GM18507 (cell line): ENCODE measurements at regions not wholly inside any gene's neighbourhood (a gene's known extent, or its start where the extent isn't known, plus 50 kb on each side); places are given as distances from the start of the nearest gene placed in this dataset.

Experiments
- DNase-seq: peaks from one replicate; pipeline ENCODE4 v3.0.0; 2011; ENCODE audit warnings: low read depth; ENCODE audit not compliant: insufficient read length; ENCODE audit errors: extremely low spot score
- FAIRE-seq: peaks from 2 replicates; lab custom pipeline; 2011; peaks lifted over from hg19 to GRCh38; lab: Jason Lieb, UNC

DNA sequence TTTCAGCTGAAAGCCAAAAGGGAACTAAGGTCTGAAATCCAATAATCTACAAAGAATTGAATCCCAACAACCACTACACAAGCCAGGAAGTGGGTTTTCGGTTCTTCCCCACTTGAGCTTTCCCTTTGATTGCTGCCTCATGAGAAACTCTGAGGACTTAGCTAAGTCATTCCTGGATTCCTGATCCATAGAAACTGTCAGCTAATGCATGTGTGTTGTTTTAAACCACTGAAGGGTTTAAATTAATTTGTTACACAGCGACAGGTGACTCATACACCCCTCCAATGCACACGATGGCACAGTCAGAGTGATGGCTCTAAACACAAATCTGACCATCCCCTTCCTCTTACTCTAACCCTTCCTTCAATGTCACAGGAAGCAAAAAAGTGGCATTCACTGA lies 282.9 kb downstream of the RAB28 start:
- no peak for DNase-seq
- no peak for FAIRE-seq

DNA sequence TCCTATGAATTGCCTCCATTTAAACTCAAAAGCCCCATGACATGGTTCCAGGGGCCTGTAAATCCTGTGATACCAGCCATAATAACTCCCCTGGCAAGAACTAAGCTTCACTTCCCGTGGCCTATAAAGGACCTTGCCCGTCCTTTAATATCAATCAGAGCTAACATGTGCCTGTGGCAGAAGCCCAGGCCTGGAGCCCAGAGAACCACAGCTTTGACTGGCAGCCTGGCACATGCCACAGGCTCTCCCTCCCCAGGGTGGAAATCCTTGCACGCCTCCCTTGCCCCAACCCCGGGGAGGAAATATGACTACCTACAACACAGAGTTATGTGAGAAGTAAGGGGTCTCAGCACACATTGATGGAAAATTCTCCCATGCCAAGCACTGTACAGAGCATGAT lies 287.4 kb downstream of the RAB28 start:
- FAIRE-seq (no peak), DNase-seq (no peak)

DNA sequence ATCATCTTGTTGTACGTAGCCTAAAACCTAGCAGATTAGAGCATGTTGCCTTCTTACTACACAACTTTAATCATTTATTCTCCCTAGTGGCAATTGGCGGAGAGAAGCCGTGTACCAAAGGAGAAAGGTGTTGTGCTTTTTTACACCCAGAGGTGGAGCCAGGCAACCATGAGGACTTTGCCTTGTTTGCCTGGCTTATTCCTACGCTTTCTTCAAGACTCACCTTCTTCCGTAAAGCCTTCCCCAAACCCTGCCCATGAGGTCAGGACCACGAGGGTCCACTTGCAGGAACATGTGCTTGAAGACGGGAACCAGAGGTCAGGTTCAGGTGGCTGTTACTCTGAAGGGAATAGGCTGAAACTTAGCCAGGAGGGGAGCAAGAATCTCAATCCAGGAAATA lies 290.5 kb downstream of the RAB28 start:
- DNase-seq (no peak), FAIRE-seq (no peak)

DNA sequence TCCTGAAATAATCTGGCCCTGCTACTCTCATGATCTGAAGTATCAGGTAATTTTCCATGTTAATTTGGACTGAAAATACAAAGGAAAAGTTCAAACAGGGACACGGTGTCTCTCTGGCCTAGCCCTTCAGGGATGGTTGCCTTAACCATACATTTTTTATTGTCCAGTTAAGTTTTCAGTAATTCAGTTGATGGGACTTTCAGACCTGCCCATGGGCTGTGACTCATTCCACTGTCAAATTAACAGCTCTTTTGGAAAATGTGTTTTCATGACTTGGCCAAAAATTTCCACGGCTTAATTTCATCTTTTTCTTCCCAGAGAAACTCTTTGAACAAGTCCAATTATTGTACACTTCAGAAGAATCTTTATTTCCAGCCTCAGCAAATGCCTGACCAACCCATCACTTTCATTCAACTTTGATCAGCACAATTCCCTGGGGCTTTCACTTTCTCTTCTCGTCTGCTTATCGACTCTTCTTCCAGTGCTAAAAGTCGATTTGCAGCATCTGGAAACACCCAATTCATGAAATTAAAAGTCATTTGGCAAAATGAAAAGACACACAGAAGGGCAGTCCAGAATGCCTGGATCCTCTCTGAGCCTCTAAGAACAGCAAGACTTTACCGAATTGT lies 293.9 kb downstream of the RAB28 start:
- FAIRE-seq (no peak), DNase-seq (no peak)

DNA sequence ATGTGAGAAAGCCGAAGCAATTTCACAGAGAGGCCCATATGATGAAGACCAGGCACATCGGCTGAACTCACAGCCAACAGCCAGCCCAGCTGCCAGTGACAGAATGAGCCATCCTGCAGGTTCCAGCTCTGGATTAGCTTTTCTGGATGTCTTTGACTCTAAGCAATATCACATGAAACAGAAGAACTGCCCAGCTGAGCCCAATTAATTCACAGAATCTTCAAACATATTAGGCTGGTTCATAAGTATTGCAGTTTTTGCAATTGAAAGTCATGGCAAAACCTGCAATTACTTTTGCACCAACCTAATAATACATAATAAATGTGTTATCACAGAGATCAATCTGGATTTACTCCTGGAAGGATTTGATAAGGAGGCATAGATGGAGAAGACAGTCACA lies 299.9 kb downstream of the RAB28 start:
- FAIRE-seq (no peak), DNase-seq (no peak)

DNA sequence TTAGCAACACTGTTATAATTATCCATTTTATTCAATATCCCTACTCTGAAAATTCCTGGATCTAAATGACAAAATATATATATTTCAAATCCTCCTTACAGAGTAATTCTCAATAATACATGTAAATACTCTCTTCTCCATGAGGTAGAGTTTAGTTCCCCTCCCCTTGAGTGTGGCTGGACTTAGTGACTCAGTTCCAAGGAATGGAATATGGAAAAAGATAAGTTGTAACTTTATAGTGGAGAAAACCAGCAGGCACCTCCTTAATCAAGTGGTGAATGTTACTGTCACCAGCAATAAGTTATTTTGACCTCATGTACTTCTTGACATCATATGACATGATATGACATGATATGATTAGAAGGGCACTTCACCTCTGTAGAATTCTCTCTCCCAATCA lies 302.0 kb downstream of the RAB28 start:
- DNase-seq (no peak), FAIRE-seq (no peak)

DNA sequence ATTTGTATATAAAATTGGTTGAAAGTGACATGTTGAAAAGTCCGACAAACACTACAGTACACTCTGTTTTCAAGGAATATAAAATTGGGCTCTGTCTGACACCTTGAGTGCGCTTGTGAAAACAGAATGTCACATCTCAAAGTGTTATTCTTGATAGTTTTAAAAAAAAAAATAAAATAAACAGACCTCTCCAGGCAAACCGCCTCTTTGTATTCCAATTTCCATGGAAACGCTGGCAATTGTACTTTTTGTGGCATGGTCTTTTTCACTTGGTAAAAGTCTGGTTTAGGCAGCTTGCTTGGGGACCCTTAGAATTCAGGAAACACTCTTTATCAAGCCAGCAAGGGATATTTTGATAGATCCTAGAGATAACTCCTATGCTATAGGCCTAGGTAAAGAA lies 302.5 kb downstream of the RAB28 start:
- FAIRE-seq (no peak), DNase-seq (no peak)

DNA sequence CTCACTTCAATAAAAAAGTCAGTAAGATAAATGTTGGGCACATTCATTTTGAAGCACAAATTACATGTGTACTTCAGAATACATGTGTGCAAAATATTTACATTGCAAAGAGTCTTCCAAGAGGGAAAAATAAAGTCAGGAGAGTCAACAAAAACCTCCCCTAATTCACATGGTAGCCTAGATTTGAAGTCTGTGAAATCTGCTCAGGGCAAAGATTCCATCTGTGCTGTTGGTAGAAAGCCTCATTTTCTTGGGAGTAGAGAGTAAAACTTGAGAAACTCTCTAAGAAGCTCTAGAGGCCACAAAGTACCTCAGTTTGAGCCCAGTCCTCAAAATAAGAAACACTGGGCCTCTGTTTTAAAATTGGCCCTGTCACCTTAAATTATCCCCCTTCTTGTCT lies 303.4 kb downstream of the RAB28 start:
- FAIRE-seq = no peak
- no peak for DNase-seq

DNA sequence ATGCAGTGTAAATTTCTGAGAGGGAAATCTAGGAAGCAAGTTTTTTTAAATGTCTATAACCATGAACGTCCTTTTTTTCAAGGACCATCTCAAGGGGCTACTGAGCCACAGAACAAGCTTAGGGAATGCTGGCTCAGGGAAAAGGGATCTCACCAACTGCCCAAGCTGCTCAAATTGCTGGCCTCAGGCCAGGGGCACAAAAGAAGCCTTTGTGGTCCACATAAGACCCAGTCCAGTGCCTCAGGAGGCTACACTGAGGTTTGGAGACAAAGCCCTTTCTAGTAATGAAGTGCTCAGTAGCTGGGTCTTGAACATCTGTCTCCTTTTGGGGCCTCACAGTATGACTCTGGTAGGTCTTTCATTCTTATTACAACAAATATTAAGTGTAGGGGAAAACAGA lies 305.5 kb downstream of the RAB28 start:
- DNase-seq = no peak
- FAIRE-seq = no peak

DNA sequence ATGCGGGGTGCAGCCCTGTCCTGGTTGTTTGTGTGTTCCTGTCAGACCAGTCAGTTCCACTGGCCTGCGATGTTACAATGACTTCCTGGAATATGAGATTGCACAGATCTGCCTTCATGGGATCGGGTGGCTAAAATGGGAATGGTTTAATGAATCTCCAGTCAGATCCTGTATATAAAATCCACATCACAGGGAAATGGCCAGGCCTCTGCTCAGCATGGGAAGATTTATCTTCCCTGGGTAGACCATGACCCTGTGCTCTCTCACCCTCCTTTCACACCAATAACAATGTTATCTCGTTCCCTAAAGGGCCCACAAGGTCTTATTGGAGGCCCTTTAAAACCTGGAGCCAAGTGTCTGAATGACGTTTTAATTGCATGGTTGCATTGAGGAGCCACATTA lies 307.4 kb downstream of the RAB28 start:
- DNase-seq (no peak), FAIRE-seq (no peak)

DNA sequence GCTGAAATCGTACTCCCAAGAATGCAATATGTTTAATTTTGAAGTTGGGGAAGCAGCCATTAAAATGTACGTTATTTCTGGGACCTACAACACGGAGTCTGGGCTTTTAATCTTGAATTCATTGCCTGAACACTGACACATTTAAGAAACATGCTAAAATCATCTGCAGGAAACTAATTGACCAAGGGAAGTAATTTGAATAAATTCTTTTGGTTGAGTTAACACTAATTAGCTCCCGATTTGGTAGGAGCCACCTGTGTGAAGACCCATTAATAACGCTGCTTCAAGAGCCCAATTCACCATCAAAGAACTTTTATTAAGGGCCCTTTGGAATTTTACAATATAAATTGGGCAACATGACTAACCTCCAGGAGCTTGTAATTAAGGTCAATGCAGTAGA lies 309.2 kb downstream of the RAB28 start:
- no peak for DNase-seq
- no peak for FAIRE-seq

DNA sequence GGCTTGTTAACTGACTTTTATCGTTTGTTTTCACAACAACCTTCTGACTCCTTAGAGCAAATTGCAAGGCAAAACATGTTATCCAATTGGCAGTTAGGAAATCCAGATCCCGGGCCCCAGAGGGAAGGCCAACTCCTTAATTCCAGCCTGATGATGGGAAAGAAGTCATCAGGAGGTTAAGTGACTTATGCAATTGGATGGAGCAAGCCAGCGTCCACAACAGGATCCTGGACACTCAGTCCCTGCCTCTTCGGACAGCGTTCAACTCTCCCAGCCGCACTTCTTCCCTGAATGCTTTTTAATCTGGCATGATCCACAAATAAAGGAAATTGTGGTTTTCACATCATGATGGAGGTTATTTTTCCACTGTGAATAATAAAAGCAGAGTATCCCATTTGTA lies 310.1 kb downstream of the RAB28 start:
- FAIRE-seq = no peak
- no peak for DNase-seq

DNA sequence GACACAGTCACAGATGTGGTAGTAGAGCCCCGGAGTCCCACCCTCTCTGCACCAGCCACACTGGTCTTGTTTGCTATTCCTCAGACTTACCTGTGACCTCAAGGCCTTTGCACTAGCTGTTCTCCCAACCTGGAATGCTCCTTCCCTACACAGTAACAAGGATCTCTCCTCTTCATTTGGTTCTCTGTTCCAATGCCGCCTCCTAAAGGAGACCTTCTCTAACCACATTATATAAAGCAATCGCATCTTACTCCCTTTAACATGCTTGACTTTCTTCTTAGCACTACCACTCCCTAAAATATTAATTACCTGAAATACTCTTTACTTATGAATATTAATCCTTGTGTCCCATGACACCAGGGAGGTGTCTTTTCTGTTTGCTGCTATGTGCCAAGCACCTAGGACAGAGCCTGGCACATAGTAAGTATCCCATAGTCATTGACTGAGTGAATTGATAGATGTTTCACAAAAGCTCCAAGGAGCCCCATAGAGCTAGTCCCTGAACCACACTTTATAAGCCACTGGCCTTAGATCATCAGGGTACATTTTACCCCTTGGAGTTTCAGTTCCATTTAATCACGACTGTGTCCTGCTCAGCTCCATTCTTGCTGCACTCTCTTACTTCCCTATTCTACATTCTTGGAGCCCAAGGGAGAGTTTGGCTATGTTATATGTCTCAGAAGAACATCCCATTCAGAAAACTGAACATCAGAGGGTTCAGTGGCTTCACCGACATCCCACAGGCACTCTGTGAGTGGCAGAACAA lies 312.7 kb downstream of the RAB28 start:
- DNase-seq (no peak), FAIRE-seq (no peak)

DNA sequence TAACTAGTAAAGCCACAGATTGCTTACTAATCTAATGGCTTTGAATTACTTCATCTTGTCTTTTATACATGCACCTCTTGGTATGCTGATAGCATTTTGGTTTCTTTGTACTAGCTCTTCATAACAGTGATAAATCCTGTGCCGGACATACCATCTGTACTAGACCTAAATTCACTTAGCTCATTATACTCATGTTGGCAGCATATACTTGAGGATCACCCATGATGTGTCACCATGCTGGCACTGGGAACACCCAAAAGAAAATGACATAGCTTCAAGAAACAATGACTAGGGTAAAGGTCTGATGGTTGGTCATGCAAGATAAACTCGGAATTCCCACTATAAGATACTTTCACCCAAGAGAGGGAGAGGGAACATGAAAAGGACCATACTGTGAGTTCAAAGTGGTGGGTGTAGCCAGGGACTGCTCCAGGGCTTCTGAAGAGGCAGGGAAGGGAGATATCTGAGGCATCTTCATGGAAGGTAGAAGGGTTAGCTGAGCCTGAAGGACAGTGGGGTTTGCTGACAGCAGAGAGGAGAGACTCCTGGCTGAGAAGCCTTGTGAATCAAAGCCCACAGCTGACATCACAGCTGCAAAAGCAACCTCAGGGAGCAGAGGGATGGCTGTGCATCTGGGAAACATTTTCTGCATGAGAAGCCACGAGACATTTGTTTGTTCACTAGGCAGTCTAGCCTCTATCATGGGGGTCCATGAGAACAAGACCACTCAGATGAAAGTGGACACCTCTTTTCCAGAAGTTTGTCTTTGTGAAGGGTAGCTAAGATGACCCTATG lies 314.2 kb downstream of the RAB28 start:
- FAIRE-seq (no peak), DNase-seq (no peak)

DNA sequence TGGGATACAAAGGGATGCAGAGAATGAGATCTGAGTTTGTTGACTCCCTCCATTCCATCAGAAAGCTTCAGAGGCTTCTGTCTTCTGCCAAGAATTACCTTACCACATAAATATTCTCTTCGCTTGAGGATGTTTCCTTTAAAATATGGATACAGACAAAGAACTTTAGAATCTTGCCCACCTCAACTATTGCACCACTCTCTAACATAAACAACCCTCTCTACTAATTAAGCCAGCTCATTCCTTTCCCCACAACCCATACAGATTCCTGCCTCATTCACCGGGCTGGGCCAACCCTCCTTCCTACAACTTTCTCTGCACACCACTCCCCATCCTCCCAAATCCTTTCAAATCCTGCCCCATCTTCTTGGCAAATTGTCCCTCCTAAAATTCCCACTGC lies 315.8 kb downstream of the RAB28 start:
- DNase-seq = no peak
- no peak for FAIRE-seq

DNA sequence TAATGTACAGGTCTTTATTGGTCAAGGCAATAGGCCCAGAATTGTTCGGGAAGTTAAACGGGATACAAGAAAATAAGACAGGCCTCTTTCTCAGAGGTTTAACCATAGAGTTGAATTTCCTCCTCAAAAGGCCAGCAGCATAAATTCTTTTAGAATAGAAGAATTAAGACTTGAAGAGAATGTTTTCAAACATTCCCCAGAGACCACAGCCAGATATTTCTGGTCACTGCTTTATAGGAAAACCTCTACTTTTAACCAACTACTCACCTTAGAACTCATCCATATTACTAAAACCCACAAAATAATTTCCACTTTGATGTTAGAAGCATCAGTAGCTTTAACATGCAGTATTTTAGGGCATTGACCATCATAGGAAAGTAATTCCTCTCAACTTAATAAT lies 317.9 kb downstream of the RAB28 start:
- FAIRE-seq = no peak
- no peak for DNase-seq

DNA sequence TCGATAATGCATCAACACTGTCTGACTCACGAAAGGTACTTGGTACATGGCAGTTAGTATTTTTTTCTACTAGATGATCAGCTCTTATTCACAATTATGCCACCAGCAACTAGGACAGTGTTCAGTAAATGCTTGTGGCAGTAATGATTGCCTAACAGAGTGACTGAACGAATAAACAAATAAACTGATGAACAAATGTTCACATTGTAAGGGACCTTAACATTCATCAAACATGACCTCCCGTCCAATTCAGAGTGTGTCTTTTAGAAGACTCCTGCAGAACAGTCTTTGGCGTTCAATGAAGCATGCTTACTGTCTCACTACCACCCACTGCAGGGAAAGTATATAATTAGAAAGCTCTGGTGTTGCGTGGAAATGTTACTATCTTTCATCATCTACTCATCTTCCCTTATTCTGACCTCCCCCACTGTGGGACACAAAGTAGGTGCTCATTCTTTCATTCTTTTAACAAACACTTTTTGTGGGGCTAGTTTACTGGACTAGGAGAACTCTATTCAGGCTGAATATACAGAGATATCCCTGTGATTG lies 319.3 kb downstream of the RAB28 start:
- no peak for DNase-seq
- FAIRE-seq = no peak

DNA sequence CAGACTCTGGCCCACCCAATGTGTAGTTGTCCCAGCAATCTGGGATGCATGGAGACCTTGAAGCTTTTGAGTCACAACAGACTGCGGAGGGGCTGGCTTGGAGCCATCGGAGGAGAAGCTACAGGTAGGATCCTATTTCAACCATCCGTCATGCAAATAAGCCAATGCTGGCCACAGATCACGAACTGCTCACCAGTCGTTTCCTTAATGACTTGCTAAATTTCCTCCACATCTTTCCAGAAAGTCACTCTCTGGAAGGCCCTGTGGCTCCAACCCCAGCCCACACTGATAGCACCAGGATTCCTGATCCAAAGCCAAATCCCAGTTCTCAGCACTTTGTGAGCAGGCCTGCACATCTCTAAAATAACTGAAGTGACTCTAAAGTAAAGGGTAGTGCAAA lies 321.3 kb downstream of the RAB28 start:
- no peak for DNase-seq
- no peak for FAIRE-seq

DNA sequence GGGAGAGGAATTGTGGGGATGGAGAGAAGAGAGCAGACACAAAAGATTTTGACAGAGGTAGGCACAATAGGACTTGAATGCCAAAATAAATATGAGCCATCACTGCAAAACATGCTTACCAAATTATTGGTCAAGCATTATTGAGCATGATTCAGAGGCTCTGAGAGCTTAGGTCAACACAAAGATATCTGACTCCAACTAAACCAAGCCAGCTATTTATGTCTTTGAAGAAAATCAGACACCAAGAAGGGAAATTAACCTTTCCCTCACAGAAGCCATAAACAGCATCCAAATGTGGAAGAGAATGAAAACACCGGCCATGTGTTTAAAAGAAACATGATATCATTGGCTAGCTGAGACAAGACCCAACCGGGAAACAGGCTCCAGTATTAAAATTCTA lies 323.2 kb downstream of the RAB28 start:
- FAIRE-seq = no peak
- DNase-seq = no peak

DNA sequence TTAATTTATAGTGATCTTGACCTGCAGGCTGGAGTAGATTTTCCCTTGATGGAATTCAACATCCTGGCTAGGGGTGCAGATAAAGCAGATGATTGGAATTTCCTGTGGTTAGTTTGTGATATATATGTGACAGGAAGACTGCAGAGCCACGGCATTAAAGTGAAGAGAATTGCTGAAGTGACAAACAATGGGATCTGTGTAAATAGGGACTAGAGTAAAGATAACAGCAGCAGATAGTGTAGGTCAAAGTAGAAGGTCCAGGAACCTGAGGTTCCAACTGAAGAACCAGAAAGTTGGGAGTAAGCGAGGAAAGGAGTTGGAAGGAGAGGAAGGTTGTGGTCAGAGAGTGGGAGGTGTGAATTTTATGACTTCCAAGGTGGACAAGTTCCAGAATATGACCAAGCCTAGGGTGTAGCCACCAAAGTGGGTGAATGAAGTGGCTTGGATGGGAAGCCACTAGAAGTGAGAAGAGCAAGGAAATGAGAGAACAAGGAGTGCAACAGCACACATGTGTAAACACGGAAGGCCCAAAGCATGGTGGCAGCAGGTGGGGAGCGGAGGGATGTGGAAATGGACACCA lies 325.0 kb downstream of the RAB28 start:
- FAIRE-seq = no peak

More for the DNA sequence above, 325.0 kb downstream of the RAB28 start:
- no peak for DNase-seq
